Endothelial cell of umbilical vein (primary cell): ENCODE measurements at regions not wholly inside any gene's neighbourhood (a gene's known extent, or its start where the extent isn't known, plus 50 kb on each side); places are given as distances from the start of the nearest gene placed in this dataset.

Experiments
- BruUV-seq: library from RNA; stranded (reverse); fragments of 400-500 nt; replicated peaks from 2 replicates; lab custom pipeline; 2021; lab: Mats Ljungman, UMichigan
- CTCF ChIA-PET: fragments of 300-600, 350-600 bp; sonication (Branson Sonifier 250); formaldehyde crosslinking; loops from one replicate; lab custom pipeline; 2021; ENCODE audit warnings: antibody characterized with exemption, inconsistent platforms; lab: Charles Lee
- POLR2A ChIA-PET: fragments of 300-600, 350-600 bp; sonication (Branson Sonifier 250); formaldehyde crosslinking; loops from one replicate; lab custom pipeline; 2021; ENCODE audit warnings: antibody characterized with exemption, inconsistent platforms; lab: Charles Lee
- DNase-seq: peaks from one replicate; pipeline ENCODE4 v3.0.0-alpha.2; 2011; ENCODE audit warnings: low read depth, low spot score
- FAIRE-seq: peaks from 2 replicates; lab custom pipeline; 2011; peaks lifted over from hg19 to GRCh38; lab: Jason Lieb, UNC
- H2AFZ ChIP-seq: 2 replicates; pipeline ENCODE4 v1.6.0; 2012; ENCODE audit warnings: low read depth, low read length, control low read depth, inconsistent platforms
- H3K27ac ChIP-seq: 2 replicates; pipeline ENCODE4 v1.5.1; 2011; ENCODE audit warnings: low read depth, mild to moderate bottlenecking, control low read depth, low read length, moderate library complexity; ENCODE audit not compliant: insufficient read depth
- H3K27me3 ChIP-seq, 2 experiments: 2 replicates each; pipeline versions ENCODE4 v1.6.0 to v1.6.1; 2011; ENCODE audit warnings: low read length in 2 of 2, mixed read lengths in 1 of 2; ENCODE audit not compliant: control insufficient read depth in 2 of 2, insufficient read depth in 2 of 2
- H3K36me3 ChIP-seq, 2 experiments: 2 replicates in 1 of 2; 3 replicates in 1 of 2; pipeline ENCODE4 v1.5.1; 2011; ENCODE audit warnings: low read length in 2 of 2, mild to moderate bottlenecking in 1 of 2, moderate library complexity in 1 of 2; ENCODE audit not compliant: control insufficient read depth in 2 of 2, insufficient read depth in 2 of 2; ENCODE audit errors: extremely low read depth in 1 of 2
- H3K4me1 ChIP-seq: 3 replicates; pipeline ENCODE4 v1.5.1; 2011; ENCODE audit warnings: mild to moderate bottlenecking, low read length; ENCODE audit not compliant: control insufficient read depth, insufficient read depth; ENCODE audit errors: extremely low read depth
- H3K4me2 ChIP-seq: 2 replicates; pipeline ENCODE4 v1.6.1; 2011; ENCODE audit warnings: low read length, control low read depth, mixed read lengths; ENCODE audit not compliant: insufficient read depth
- H3K4me3 ChIP-seq, 3 experiments: fragments of 200-600 bp in 1 of 3; sonication (generic), shearing (Covaris generic) in 1 of 3; replicated peaks in 1 of 3; 2 replicates each; pipeline ENCODE4 v1.5.1; 2011 to 2016; ENCODE audit warnings: control low read depth in 3 of 3, low read length in 3 of 3, mild to moderate bottlenecking in 2 of 3, inconsistent platforms in 1 of 3, low read depth in 1 of 3, moderate library complexity in 1 of 3; ENCODE audit not compliant: insufficient read depth in 1 of 3
- H3K79me2 ChIP-seq: 2 replicates; pipeline ENCODE4 v1.6.0; 2012; ENCODE audit warnings: low read length, inconsistent platforms; ENCODE audit not compliant: control insufficient read depth, insufficient read depth
- H3K9ac ChIP-seq: replicated peaks from 2 replicates; pipeline ENCODE3; 2011; ENCODE audit warnings: low read length, control low read depth; ENCODE audit not compliant: insufficient read depth; ENCODE audit errors: extremely low read depth
- H3K9me1 ChIP-seq: replicated peaks from 3 replicates; pipeline ENCODE4 v1.6.0; 2011; ENCODE audit warnings: mild to moderate bottlenecking, low read length; ENCODE audit not compliant: control insufficient read depth, insufficient read depth; ENCODE audit errors: extremely low read depth
- H3K9me3 ChIP-seq: replicated peaks from 2 replicates; pipeline ENCODE4 v1.5.1; 2012; ENCODE audit warnings: low read length, inconsistent platforms; ENCODE audit not compliant: control insufficient read depth, insufficient read depth
- H4K20me1 ChIP-seq: replicated peaks from 2 replicates; pipeline ENCODE3; 2011; ENCODE audit warnings: mild to moderate bottlenecking, low read length; ENCODE audit not compliant: control insufficient read depth, insufficient read depth; ENCODE audit errors: extremely low read depth
- CTCF ChIP-seq, 2 donors: IDR thresholded peaks; 1 replicate in 1 of 2; 2 replicates in 1 of 2; pipeline ENCODE4 v1.5.1; 2011; ENCODE audit warnings: low read length in 2 of 2, mild to moderate bottlenecking in 2 of 2, moderate library complexity in 2 of 2, control low read depth in 1 of 2, inconsistent platforms in 1 of 2, low read depth in 1 of 2; ENCODE audit not compliant: insufficient read depth in 1 of 2; ENCODE audit errors: extremely low read depth in 1 of 2
- EZH2 ChIP-seq: IDR thresholded peaks from 2 replicates; pipeline ENCODE4 v1.6.1; 2012; ENCODE audit warnings: borderline replicate concordance, low read depth, mild to moderate bottlenecking, moderate library complexity, low read length, inconsistent platforms; ENCODE audit not compliant: severe bottlenecking
- FOS ChIP-seq: IDR thresholded peaks from 2 replicates; pipeline ENCODE4 v1.6.1; 2011; ENCODE audit warnings: mild to moderate bottlenecking, low read length, moderate library complexity, borderline replicate concordance; ENCODE audit not compliant: insufficient read depth
- GATA2 ChIP-seq: IDR thresholded peaks from 2 replicates; pipeline ENCODE4 v1.7.0; 2011; ENCODE audit warnings: low read depth, mild to moderate bottlenecking, moderate library complexity, mixed read lengths, low read length; ENCODE audit not compliant: insufficient read length, insufficient read depth
- JUN ChIP-seq: IDR thresholded peaks from 2 replicates; pipeline ENCODE4 v1.6.1; 2011; ENCODE audit warnings: borderline replicate concordance, low read depth; ENCODE audit not compliant: insufficient read length, insufficient read depth
- MAX ChIP-seq: IDR thresholded peaks from 2 replicates; pipeline ENCODE4 v1.6.1; 2011; ENCODE audit not compliant: insufficient read depth, insufficient read length
- MYC ChIP-seq: IDR thresholded peaks from one replicate; pipeline ENCODE4 v1.6.1; 2011; ENCODE audit warnings: mild to moderate bottlenecking, low read depth, low read length
- POLR2A ChIP-seq: IDR thresholded peaks from 2 replicates; pipeline ENCODE4 v1.6.1; 2012; ENCODE audit warnings: low read depth, mild to moderate bottlenecking, control low read depth, low read length
- POLR2AphosphoS5 ChIP-seq: IDR thresholded peaks from 2 replicates; pipeline ENCODE4 v1.6.1; 2012; ENCODE audit warnings: low read depth, mild to moderate bottlenecking, control low read depth, low read length, moderate library complexity; ENCODE audit not compliant: insufficient read depth
- dilution Hi-C: fragments of 300-500 bp; cut with MboI; formaldehyde crosslinking; loops from one replicate; pipeline ENCODE4 v1.15.0; 2019; ENCODE audit warnings: low sequenced_read_pairs; ENCODE audit not compliant: extremely low pct_ligation_motif_present
- intact Hi-C: fragments of 100-400 bp; cut with micrococcal nuclease; formaldehyde crosslinking; loops from one replicate; pipeline ENCODE4 v1.10.0; 2022

- no peaks in the 10 kb centered on the region for H3K9me3 ChIP-seq
- H3K27ac ChIP-seq: no peak overlapping the region
- intact Hi-C loops (no loop called here), dilution Hi-C loops (no loop called here)
- H4K20me1 ChIP-seq: no peaks in the 10 kb centered on the region
- H3K4me3 ChIP-seq: no peak overlapping the region
- no peaks in the 10 kb centered on the region for H3K4me1 ChIP-seq
- no peak overlapping the region for H2AFZ ChIP-seq
- H3K4me2 ChIP-seq: no peak overlapping the region
- no peaks in the 10 kb centered on the region for H3K36me3 ChIP-seq
- BruUV-seq: no TSS peak
- H3K9me1 ChIP-seq: no peaks in the 10 kb centered on the region
- no peak for DNase-seq
- no peaks in the 10 kb centered on the region for H3K79me2 ChIP-seq
- FAIRE-seq: no peak
- H3K9ac ChIP-seq: no peak overlapping the region
- POLR2A ChIA-PET: no interaction called here
- TF ChIP-seq POLR2AphosphoS5 (no peak), EZH2 (no peak), GATA2 (no peak), POLR2A (no peak), MYC (no peak), FOS (no peak), CTCF (IDR thresholded peaks at IDR 0.05; ENCODE audit: extremely low read depth in 1 of 2, insufficient read depth in 1 of 2, low read depth in 1 of 2, low read length in 2 of 2) (no peak), MAX (no peak), JUN (no peak)
- no peaks in the 10 kb centered on the region for H3K27me3 ChIP-seq
- CTCF ChIA-PET: interaction anchor here (1.5 kb wide), 1 partner anchor 10 kb away, joined by 4 read pairs; no protein-coding TSS in a partner anchor
Measured at GRCh38 chr6:139695361-139695760, 320.9 kb upstream of the CITED2 start.
